ENCODE measurements at regions not wholly inside any gene's neighbourhood (a gene's known extent, or its start where the extent isn't known, plus 50 kb on each side); places are given as distances from the start of the nearest gene placed in this dataset.
"Not testable (repeated sequence)": the region's sequence is repeated elsewhere in the genome, so short reads cannot be mapped to it uniquely, and the experiment has no call there.

DNA sequence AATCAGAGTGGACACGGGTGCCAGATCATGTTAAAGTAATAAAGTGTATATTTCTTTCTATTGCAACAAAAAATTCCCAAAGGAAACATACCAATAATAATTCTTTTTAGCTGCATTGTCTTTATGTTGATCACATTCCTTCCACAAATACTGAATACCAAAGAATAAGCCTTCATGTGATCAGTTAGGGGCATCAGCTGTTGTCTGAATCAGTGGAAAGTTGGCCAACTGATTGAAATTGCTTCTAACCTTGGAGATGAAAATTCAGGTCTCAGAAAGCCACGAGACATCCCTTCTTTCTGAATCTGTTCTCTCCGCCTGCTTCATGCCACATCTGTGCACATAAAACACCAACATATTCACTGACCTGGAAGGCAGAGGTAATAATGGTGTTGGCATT, 785.2 kb downstream of the KCNA4 start:
- no peaks in the 10 kb centered on the region for H3K36me3 Mint-ChIP-seq (ENCODE audit: low read depth)
- H3K4me3 Mint-ChIP-seq: no peak overlapping the region
- H3K27ac Mint-ChIP-seq (ENCODE audit: unreplicated experiment): no peak overlapping the region
- TF ChIP-seq, protein P1, sequence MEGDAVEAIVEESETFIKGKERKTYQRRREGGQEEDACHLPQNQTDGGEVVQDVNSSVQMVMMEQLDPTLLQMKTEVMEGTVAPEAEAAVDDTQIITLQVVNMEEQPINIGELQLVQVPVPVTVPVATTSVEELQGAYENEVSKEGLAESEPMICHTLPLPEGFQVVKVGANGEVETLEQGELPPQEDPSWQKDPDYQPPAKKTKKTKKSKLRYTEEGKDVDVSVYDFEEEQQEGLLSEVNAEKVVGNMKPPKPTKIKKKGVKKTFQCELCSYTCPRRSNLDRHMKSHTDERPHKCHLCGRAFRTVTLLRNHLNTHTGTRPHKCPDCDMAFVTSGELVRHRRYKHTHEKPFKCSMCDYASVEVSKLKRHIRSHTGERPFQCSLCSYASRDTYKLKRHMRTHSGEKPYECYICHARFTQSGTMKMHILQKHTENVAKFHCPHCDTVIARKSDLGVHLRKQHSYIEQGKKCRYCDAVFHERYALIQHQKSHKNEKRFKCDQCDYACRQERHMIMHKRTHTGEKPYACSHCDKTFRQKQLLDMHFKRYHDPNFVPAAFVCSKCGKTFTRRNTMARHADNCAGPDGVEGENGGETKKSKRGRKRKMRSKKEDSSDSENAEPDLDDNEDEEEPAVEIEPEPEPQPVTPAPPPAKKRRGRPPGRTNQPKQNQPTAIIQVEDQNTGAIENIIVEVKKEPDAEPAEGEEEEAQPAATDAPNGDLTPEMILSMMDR (conservative IDR thresholded peaks at IDR 0.05): no peak
- peaks cover 1% of the 10 kb centered on the region for H3K9me3 Mint-ChIP-seq
- H3K4me1 Mint-ChIP-seq: no peaks in the 10 kb centered on the region
- no peak for DNase-seq (ENCODE audit: low read depth, low spot score)
- H3K27me3 Mint-ChIP-seq (ENCODE audit: low read depth): peaks cover 3% of the 10 kb centered on the region

DNA sequence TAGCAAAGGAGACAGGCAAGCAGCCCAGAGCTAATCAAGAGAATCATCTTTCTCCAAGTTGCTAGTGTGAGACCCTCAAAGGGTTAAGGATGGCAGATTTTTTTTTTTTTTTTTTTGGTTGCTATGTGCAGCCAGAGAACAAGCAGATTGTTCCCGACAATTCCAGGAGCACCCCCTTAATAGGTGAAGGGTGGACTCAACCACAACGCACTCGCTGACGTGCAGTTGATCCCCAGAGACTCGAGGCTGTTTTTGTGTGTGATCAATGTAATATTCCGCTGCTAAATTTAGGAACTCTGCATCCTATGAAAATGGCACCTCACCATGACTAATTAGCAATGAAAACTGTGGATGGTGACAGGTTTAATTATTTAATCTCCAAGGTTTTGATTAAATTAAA, 789.0 kb downstream of the KCNA4 start:
- TF ChIP-seq, protein P1 (conservative IDR thresholded peaks at IDR 0.05): no peak
- no peak for DNase-seq (ENCODE audit: low read depth, low spot score)
- Mint-ChIP-seq H3K4me1 (no peaks in the 10 kb centered on the region), H3K27me3 (ENCODE audit: low read depth) (peaks cover 3% of the 10 kb centered on the region), H3K27ac (ENCODE audit: unreplicated experiment) (no peak overlapping the region), H3K4me3 (no peak overlapping the region), H3K36me3 (ENCODE audit: low read depth) (no peaks in the 10 kb centered on the region), H3K9me3 (peaks cover 9% of the 10 kb centered on the region)

DNA sequence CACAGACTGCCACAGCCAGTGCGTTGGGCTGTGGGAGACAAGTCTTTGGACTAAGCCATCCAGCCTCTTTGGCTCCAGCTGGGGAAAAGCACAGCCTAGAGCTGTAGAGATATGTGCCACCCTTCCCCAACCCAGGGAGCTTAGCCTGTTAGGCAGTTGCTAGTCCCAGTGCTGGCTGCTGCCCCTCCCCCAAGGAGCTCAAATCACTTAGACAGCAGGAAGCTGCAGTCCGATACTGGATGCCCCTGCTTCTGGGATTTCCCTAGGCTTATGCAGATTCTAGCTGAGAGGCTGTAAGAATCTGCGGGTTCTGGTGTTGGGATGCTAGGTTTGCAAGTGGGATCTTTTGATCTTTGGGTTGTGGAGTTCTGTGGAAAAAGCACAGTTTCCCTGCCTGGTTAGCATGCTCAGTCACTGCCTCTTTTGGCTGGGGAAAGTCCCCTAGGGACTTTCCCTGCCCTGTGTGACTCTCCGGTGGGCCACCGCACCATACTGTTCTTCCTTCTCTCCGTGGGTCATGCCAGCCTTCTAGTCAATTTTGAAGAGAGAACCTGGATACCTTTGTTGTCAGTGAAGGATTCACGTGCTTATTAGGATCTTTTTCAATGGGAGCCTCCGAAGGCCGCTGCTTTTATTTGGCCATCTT, 792.0 kb downstream of the KCNA4 start:
- Mint-ChIP-seq H3K27me3 (ENCODE audit: low read depth) (peaks cover 3% of the 10 kb centered on the region), H3K9me3 (peaks cover 17% of the 10 kb centered on the region), H3K27ac (ENCODE audit: unreplicated experiment) (no peak overlapping the region), H3K36me3 (ENCODE audit: low read depth) (no peaks in the 10 kb centered on the region), H3K4me1 (no peaks in the 10 kb centered on the region), H3K4me3 (no peak overlapping the region)
- TF ChIP-seq, protein P1 (conservative IDR thresholded peaks at IDR 0.05): no peak
- no peak for DNase-seq (ENCODE audit: low read depth, low spot score)

DNA sequence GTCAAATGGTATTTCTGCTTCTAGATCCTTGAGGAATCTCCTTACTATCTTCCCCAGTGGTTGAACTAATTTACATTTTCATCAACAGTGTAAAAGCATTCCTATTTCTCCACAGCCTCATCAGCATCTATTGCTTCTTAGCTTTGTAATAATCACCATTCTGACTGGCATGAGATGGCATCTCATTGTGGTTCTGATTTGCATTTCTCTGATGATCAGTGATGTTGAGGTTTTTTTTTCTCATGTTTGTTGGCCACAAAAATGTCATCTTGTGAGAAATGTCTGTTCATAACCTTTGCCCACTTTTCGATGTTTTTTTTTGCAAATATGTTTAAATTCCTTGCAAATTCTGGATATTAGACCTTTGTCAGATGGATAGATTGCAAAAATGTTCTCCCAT, 797.3 kb downstream of the KCNA4 start:
- not testable (repeated sequence) for H3K4me3 Mint-ChIP-seq; H3K27ac Mint-ChIP-seq (ENCODE audit: unreplicated experiment); DNase-seq (ENCODE audit: low read depth, low spot score); H3K4me1 Mint-ChIP-seq; H3K27me3 Mint-ChIP-seq (ENCODE audit: low read depth); H3K36me3 Mint-ChIP-seq (ENCODE audit: low read depth)
- peaks cover 17% of the 10 kb centered on the region for H3K9me3 Mint-ChIP-seq

DNA sequence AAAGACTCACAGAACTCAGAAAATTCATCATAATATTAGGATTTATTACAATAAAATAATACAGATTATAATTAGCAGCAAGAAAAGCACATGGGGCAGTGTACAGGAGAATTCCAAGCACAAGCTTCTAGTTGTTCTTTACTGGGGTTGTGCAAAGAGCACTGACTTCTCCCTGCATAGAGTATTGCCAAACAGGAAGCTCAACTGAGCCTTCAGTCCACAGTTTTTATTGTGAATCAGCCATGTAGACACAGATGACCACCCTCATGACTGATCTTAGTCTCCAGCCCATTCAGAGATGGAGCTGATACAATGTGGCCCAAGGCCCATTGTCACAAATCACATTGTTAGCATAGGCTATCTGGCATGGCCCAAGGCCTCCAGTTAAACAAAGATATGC, 798.9 kb downstream of the KCNA4 start:
- no peaks in the 10 kb centered on the region for H3K36me3 Mint-ChIP-seq (ENCODE audit: low read depth)
- no peaks in the 10 kb centered on the region for H3K4me1 Mint-ChIP-seq
- no peak overlapping the region for H3K4me3 Mint-ChIP-seq

DNA sequence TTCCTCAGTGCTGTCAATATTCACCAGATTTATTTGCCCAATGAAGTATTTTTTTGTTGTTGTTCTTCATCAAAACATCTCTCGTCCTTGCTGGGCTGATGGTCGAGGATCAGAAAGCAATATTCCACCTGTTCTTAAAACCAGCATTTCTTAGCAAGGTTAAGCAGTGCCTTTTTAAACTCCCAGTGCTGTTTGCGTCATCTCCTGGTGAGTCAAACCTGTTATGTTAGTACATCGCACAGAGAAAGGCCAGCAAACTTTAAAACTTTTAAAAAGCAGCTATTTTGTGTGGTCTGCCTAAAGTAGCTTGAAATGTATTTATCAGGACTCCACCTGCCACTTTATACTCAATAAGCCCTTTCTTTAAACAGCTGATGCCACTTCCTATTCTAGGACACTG, 802.0 kb downstream of the KCNA4 start:
- Mint-ChIP-seq H3K9me3 (peaks cover 4% of the 10 kb centered on the region), H3K4me3 (no peak overlapping the region), H3K36me3 (ENCODE audit: low read depth) (no peaks in the 10 kb centered on the region), H3K27ac (ENCODE audit: unreplicated experiment) (no peak overlapping the region), H3K27me3 (ENCODE audit: low read depth) (no peaks in the 10 kb centered on the region), H3K4me1 (no peaks in the 10 kb centered on the region)
- DNase-seq (ENCODE audit: low read depth, low spot score): no peak
- TF ChIP-seq, protein P1 (conservative IDR thresholded peaks at IDR 0.05): no peak

More for the DNA sequence above, 798.9 kb downstream of the KCNA4 start:
- no peak overlapping the region for H3K27ac Mint-ChIP-seq (ENCODE audit: unreplicated experiment)
- no peaks in the 10 kb centered on the region for H3K27me3 Mint-ChIP-seq (ENCODE audit: low read depth)
- peaks cover 12% of the 10 kb centered on the region for H3K9me3 Mint-ChIP-seq
- TF ChIP-seq, protein P1 (conservative IDR thresholded peaks at IDR 0.05): no peak
- no peak for DNase-seq (ENCODE audit: low read depth, low spot score)
